HEK293 (cell line): ENCODE measurements at regions not wholly inside any gene's neighbourhood (a gene's known extent, or its start where the extent isn't known, plus 50 kb on each side); places are given as distances from the start of the nearest gene placed in this dataset.

Source experiments
- CTCF ChIA-PET: fragments of 350-600 bp; formaldehyde crosslinking; extraction: SDS; loops from one replicate; lab custom pipeline; 2021; ENCODE audit warnings: antibody characterized with exemption; lab: Yijun Ruan, JAX
- POLR2A ChIA-PET: fragments of 300-600 bp; formaldehyde crosslinking; extraction: SDS; loops from one replicate; lab custom pipeline; 2020; ENCODE audit warnings: antibody characterized with exemption, inconsistent platforms; lab: Yijun Ruan, JAX
- H3K27ac ChIP-seq: fragments of 200-500 bp; sonication (Bioruptor generic); 2 replicates; pipeline ENCODE4 v1.5.1; 2014; ENCODE audit warnings: low read depth, low read length, control low read depth, inconsistent platforms; ENCODE audit errors: extremely low read depth
- H3K36me3 ChIP-seq, 2 experiments: fragments of 200-500 bp in 1 of 2; sonication (Bioruptor generic) in 1 of 2; 1 replicate in 1 of 2; 2 replicates in 1 of 2; pipeline ENCODE4 v1.5.1; 2014 to 2017; ENCODE audit warnings: inconsistent platforms in 2 of 2, low read length in 2 of 2; ENCODE audit not compliant: control insufficient read depth in 2 of 2, insufficient read depth in 1 of 2
- H3K4me1 ChIP-seq: fragments of 200-500 bp; sonication (Bioruptor generic); 2 replicates; pipeline ENCODE4 v1.5.1; 2014; ENCODE audit warnings: mild to moderate bottlenecking, low read length, inconsistent platforms; ENCODE audit not compliant: control insufficient read depth, insufficient read depth
- H3K4me3 ChIP-seq: 2 replicates; pipeline ENCODE4 v1.5.1; 2011; ENCODE audit warnings: low read depth, mild to moderate bottlenecking, control low read depth, low read length, moderate library complexity
- H3K9me3 ChIP-seq: fragments of 200-500 bp; sonication (Bioruptor generic); 2 replicates; pipeline ENCODE4 v1.5.1; 2014; ENCODE audit warnings: low read depth, low read length, inconsistent platforms; ENCODE audit not compliant: control insufficient read depth, insufficient read depth
- BCL11A ChIP-seq: fragments of 450-650 bp; formaldehyde crosslinking; IDR thresholded peaks from 2 replicates; pipeline ENCODE4 v1.5.1; 2016; ENCODE audit warnings: low read depth, missing biosample characterization, missing genetic modification characterization
- GLIS1 ChIP-seq: fragments of 450-650 bp; formaldehyde crosslinking; IDR thresholded peaks from 2 replicates; pipeline ENCODE4 v1.5.1; 2016; ENCODE audit warnings: missing biosample characterization, missing genetic modification characterization
- RBAK ChIP-seq: fragments of 450-650 bp; formaldehyde crosslinking; IDR thresholded peaks from 2 replicates; pipeline ENCODE4 v1.5.1; 2016; ENCODE audit warnings: missing biosample characterization, missing genetic modification characterization
- SALL2 ChIP-seq: fragments of 450-650 bp; formaldehyde crosslinking; IDR thresholded peaks from 2 replicates; pipeline ENCODE4 v1.5.0; 2017; ENCODE audit warnings: missing biosample characterization, mild to moderate bottlenecking, missing genetic modification characterization, borderline replicate concordance
- SP7 ChIP-seq: fragments of 450-650 bp; formaldehyde crosslinking; IDR thresholded peaks from 2 replicates; pipeline ENCODE4 v1.5.1; 2016; ENCODE audit warnings: missing biosample characterization, missing genetic modification characterization
- ZNF10 ChIP-seq: fragments of 450-650 bp; formaldehyde crosslinking; IDR thresholded peaks from 2 replicates; pipeline ENCODE4 v1.5.1; 2017; ENCODE audit warnings: missing biosample characterization, missing genetic modification characterization
- ZNF112 ChIP-seq: fragments of 450-650 bp; formaldehyde crosslinking; IDR thresholded peaks from 2 replicates; pipeline ENCODE4 v1.5.0; 2017; ENCODE audit warnings: missing biosample characterization, missing genetic modification characterization
- ZNF121 ChIP-seq: fragments of 450-650 bp; formaldehyde crosslinking; IDR thresholded peaks from 2 replicates; pipeline ENCODE4 v1.5.1; 2016; ENCODE audit warnings: missing biosample characterization, missing genetic modification characterization
- ZNF146 ChIP-seq: fragments of 450-650 bp; formaldehyde crosslinking; IDR thresholded peaks from 2 replicates; pipeline ENCODE4 v1.5.1; 2016; ENCODE audit warnings: missing biosample characterization, missing genetic modification characterization
- ZNF148 ChIP-seq: fragments of 450-650 bp; formaldehyde crosslinking; IDR thresholded peaks from 2 replicates; pipeline ENCODE4 v1.5.0; 2017; ENCODE audit warnings: missing biosample characterization, missing genetic modification characterization, borderline replicate concordance
- ZNF174 ChIP-seq: fragments of 450-650 bp; formaldehyde crosslinking; IDR thresholded peaks from 2 replicates; pipeline ENCODE4 v1.5.0; 2017; ENCODE audit warnings: missing biosample characterization, mild to moderate bottlenecking, missing genetic modification characterization
- ZNF26 ChIP-seq: fragments of 450-650 bp; formaldehyde crosslinking; IDR thresholded peaks from 2 replicates; pipeline ENCODE4 v1.5.1; 2016; ENCODE audit warnings: missing biosample characterization, missing genetic modification characterization
- ZNF280D ChIP-seq: fragments of 450-650 bp; formaldehyde crosslinking; IDR thresholded peaks from 2 replicates; pipeline ENCODE4 v1.5.1; 2016; ENCODE audit warnings: missing biosample characterization, missing genetic modification characterization
- ZNF37A ChIP-seq: fragments of 450-650 bp; IDR thresholded peaks from 2 replicates; pipeline ENCODE4 v1.5.1; 2018; ENCODE audit warnings: missing biosample characterization, missing genetic modification characterization
- ZNF394 ChIP-seq: fragments of 450-650 bp; formaldehyde crosslinking; IDR thresholded peaks from 2 replicates; pipeline ENCODE4 v1.5.1; 2016; ENCODE audit warnings: missing biosample characterization, missing genetic modification characterization, mild to moderate bottlenecking, moderate library complexity, borderline replicate concordance
- ZNF423 ChIP-seq: fragments of 450-650 bp; formaldehyde crosslinking; IDR thresholded peaks from 2 replicates; pipeline ENCODE4 v1.5.1; 2016; ENCODE audit warnings: missing biosample characterization, missing genetic modification characterization
- ZNF433 ChIP-seq: fragments of 450-650 bp; formaldehyde crosslinking; IDR thresholded peaks from 2 replicates; pipeline ENCODE4 v1.5.1; 2016; ENCODE audit warnings: missing biosample characterization, missing genetic modification characterization, low read depth
- ZNF548 ChIP-seq: fragments of 450-650 bp; formaldehyde crosslinking; IDR thresholded peaks from 2 replicates; pipeline ENCODE4 v1.5.1; 2016; ENCODE audit warnings: missing biosample characterization, missing genetic modification characterization
- ZNF610 ChIP-seq: fragments of 450-650 bp; formaldehyde crosslinking; IDR thresholded peaks from 2 replicates; pipeline ENCODE4 v1.5.1; 2016; ENCODE audit warnings: missing biosample characterization, missing genetic modification characterization, borderline replicate concordance
- ZNF707 ChIP-seq: fragments of 450-650 bp; formaldehyde crosslinking; IDR thresholded peaks from 2 replicates; pipeline ENCODE4 v1.5.1; 2016; ENCODE audit warnings: missing biosample characterization, missing genetic modification characterization
- ZNF791 ChIP-seq: fragments of 450-650 bp; formaldehyde crosslinking; IDR thresholded peaks from 2 replicates; pipeline ENCODE4 v1.5.1; 2016; ENCODE audit warnings: missing biosample characterization, missing genetic modification characterization
- ZXDB ChIP-seq: fragments of 450-650 bp; formaldehyde crosslinking; IDR thresholded peaks from 2 replicates; pipeline ENCODE4 v1.5.1; 2016; ENCODE audit warnings: missing biosample characterization, missing genetic modification characterization
- TF ChIP-seq, protein P1 (sequence below): fragments of 450-650 bp; formaldehyde crosslinking; IDR thresholded peaks from 2 replicates; pipeline ENCODE4 v1.5.1; 2016; ENCODE audit warnings: missing biosample characterization, missing genetic modification characterization

GRCh38 chr6:95670011-95670463, 92.7 kb downstream of the MANEA start:
- no peak for TF ChIP-seq ZNF37A (tag by site-specific recombination)
- TF ChIP-seq ZNF610 (tag by site-specific recombination): no peak
- TF ChIP-seq ZNF26: no peak
- no peak for TF ChIP-seq BCL11A (tag by site-specific recombination)
- no peak for TF ChIP-seq ZNF433
- TF ChIP-seq ZNF121 (tag by site-specific recombination): no peak
- TF ChIP-seq ZNF10: no peak
- TF ChIP-seq ZNF148 (tag by site-specific recombination): no peak
- Histone ChIP-seq H3K36me3 (no peaks in the 10 kb centered on the region), H3K4me1 (no peaks in the 10 kb centered on the region), H3K9me3 (no peaks in the 10 kb centered on the region), H3K4me3 (no peak overlapping the region), H3K27ac (no peak overlapping the region)
- POLR2A ChIA-PET: no interaction called here
- CTCF ChIA-PET: no interaction called here

DNA sequence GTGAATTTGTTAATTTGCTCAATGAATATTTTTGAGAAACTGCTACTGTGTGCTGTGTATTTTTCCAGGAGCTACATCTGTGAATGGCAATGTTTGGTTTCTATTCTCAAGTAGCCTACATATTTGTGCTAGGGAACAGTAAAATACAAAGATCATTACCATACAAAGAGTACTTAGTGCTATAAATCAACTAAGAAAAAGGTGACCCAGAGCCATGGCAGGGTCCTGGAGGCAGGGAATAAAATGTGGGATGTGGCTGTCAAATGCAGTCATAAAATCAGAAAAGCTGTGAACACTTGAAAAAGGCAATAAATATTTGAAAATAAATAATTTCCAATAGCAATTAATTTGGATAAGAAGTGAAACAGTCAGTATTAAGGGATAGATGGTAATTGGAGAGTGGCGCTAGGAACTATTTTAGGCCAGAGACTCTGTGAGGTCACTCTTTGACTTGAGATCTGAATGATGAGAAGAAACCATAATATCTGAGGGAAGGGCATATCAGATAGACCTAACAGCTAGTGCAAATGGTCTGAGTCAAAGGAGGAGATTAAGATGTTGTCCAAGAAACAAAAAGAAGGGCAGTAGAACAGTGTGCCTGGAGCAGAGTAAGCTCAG, 98.8 kb downstream of the MANEA start:
- Histone ChIP-seq H3K27ac (no peak overlapping the region), H3K9me3 (no peaks in the 10 kb centered on the region), H3K4me1 (no peaks in the 10 kb centered on the region), H3K36me3 (no peaks in the 10 kb centered on the region), H3K4me3 (no peak overlapping the region)
- POLR2A ChIA-PET: no interaction called here
- TF ChIP-seq SALL2 (tag by site-specific recombination) (no peak), ZNF423 (tag by site-specific recombination) (no peak), RBAK (tag by site-specific recombination) (no peak), ZNF112 (tag by site-specific recombination) (no peak), ZNF26 (no peak), SP7 (tag by site-specific recombination) (no peak), GLIS1 (tag by site-specific recombination) (no peak), ZXDB (tag by site-specific recombination) (no peak), ZNF707 (tag by site-specific recombination) (no peak)
- CTCF ChIA-PET: no interaction called here

DNA sequence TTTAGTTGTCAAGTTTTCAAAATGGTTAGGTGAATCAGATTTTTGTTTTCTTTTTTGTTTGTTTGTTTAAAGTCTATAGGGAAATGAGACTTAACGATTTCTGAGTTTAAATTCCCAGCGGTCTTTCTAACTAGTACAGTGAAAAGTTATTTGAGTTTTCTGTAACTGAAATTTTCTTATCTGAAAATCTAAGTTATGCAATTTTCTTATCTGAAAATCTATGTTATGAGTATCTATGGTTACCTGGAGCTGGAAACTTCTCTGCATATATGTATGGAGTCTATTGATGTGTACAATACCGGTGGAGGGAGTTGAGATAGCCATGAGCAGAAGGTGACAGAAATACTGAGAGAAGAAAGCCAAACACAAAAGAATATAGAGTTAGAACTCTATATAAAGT, 102.6 kb downstream of the MANEA start:
- H3K36me3 ChIP-seq: no peaks in the 10 kb centered on the region
- no peak overlapping the region for H3K27ac ChIP-seq
- H3K9me3 ChIP-seq: no peaks in the 10 kb centered on the region
- no peak overlapping the region for H3K4me3 ChIP-seq
- ChIA-PET POLR2A (no interaction called here), CTCF (no interaction called here)
- no peaks in the 10 kb centered on the region for H3K4me1 ChIP-seq
- no peak for TF ChIP-seq ZNF146 (tag by site-specific recombination)
- no peak for TF ChIP-seq ZNF174 (tag by site-specific recombination)
- TF ChIP-seq ZNF791 (tag by site-specific recombination): no peak
- TF ChIP-seq, protein P1, sequence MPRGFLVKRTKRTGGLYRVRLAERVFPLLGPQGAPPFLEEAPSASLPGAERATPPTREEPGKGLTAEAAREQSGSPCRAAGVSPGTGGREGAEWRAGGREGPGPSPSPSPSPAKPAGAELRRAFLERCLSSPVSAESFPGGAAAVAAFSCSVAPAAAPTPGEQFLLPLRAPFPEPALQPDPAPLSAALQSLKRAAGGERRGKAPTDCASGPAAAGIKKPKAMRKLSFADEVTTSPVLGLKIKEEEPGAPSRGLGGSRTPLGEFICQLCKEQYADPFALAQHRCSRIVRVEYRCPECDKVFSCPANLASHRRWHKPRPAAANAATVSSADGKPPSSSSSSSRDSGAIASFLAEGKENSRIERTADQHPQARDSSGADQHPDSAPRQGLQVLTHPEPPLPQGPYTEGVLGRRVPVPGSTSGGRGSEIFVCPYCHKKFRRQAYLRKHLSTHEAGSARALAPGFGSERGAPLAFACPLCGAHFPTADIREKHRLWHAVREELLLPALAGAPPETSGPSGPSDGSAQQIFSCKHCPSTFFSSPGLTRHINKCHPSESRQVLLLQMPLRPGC (tag by site-specific recombination): no peak
- no peak for TF ChIP-seq ZNF548
- TF ChIP-seq ZNF280D (tag by site-specific recombination): no peak
- no peak for TF ChIP-seq ZNF394 (tag by site-specific recombination)
